GM18505 (cell line): ENCODE measurements at regions not wholly inside any gene's neighbourhood (a gene's known extent, or its start where the extent isn't known, plus 50 kb on each side); places are given as distances from the start of the nearest gene placed in this dataset.

Experiments
- ATAC-seq: cut with Tn5 transposase; IDR thresholded peaks from one replicate; pipeline ENCODE4 v1.9.1; 2021; ENCODE audit not compliant: unreplicated experiment
- POLR2A ChIP-seq: IDR thresholded peaks from 4 replicates; pipeline ENCODE4 v1.6.1; 2011; ENCODE audit warnings: borderline replicate concordance; ENCODE audit not compliant: insufficient read depth, insufficient read length; ENCODE audit errors: extremely low read depth

DNA sequence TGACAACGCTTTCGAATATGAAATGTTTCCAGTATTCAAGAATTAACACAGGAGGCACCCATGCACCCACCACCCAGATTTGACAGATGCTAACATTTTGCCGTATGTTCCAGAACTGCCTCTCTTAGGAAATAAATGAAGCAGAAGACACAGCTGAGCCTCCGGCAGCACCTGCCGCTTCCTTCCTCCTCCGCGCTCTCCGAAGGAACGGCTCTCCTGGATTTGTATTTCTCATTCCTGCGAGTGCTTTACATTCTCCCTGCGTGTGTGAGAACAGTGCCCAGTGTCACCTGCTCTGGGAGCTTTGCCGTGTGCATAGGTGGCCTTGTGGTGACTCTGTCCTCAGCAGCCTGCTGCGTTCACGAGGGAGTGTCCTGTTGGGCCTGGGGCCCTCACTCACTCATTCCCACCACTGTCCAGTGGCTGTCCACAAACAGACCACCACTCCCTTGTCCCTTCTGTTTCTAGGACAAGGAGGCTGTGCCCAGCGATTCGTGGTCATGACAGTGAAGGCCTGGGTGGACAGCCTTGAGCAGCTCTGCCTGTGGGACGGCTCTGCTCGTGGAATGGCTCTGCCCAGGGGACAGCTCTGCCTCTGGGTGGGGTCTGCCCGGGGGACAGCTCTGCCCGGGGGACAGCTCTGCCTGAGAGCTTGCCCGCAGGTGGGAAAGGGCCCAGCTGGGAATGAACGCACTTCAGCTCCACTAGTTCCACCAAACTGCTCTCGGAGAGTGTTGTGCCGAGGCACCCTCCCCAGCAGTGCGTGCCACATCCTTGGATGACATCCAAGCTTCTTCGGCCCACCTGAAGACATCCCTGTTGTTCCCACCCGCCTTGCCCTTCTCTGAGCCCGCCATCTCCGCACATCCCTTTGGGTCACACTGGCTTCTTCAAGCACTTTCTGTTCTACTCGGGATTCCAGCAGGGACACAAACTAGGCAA lies 170.5 kb upstream of the PPP1R26 start:
- ATAC-seq = no peak
- TF ChIP-seq POLR2A = no peak

DNA sequence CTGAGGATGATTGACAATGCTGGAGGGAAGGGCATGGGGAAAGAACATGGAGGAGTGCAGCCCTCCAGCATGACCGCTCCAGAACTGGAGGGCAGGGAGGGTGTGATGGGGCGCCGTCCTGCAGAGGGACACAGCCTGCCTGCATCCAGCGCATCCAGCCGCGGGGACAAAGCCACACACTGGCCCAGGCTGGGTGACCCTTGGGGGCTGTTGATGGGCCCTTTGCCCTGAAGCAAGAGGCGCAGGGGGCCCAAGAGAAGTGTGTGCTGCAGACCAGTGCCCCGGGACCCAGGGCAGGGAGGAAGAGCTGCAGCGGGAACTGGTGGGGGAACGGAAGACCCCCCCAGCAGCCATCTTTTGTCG lies 169.8 kb upstream of the PPP1R26 start:
- no peak for ATAC-seq
- TF ChIP-seq POLR2A = no peak

DNA sequence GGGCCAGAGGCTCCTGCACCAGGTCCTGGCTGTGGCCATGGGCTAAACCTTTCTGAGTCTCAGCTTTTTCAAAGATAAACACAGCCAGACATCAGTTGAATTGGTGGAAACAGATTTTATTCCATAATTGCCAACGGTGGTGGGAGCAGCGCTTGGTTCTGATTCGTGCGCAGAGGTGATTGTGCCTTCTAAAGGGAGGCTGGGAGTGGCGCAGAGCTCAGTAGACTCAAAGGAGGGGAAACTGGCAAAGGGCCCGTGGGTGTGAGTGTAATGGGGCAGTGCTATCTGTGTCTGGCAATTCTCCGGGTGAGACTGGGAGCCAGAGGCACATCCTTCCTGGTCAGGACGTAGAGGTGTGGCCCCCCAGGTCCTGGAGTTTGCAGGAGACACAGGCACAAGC lies 169.4 kb upstream of the PPP1R26 start:
- ATAC-seq = no peak
- TF ChIP-seq POLR2A = no peak

DNA sequence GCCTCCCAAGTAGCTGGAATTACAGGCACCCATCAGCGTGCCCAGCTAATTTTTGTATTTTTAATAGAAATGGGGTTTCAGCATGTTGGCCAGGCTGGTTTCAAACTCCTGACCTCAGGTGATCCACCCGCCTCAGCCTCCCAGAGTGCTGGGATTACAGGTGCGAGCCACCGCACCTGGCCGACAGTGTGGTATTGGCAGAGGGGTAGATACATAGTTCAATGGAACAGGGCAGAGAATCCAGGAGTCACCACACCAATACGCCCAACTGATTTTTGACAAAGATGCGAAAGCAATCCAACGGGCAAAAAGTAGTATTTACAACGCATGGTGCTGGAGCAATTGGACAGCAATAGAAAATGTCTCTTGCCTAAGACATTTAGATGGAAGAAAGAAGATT lies 164.0 kb upstream of the PPP1R26 start:
- no peak for ATAC-seq
- TF ChIP-seq POLR2A = no peak

DNA sequence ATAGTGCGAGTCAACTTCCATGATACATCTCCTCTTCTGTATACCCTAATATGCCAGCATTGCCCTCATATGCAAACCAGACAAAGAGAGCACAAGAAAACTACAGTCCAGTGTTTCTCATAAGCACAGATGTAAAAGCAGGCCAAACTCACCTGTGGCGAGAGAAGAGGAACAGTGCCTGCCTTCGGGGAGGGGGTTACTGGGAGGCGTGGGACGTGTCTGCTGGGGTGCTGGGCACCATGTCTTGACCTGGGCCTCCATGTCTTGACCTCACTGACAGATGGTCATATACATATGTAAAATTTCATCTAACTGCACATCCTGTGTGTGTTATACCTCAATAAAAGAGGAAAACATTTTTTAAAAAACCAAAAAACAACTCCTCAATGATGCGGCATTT lies 159.3 kb upstream of the PPP1R26 start:
- ATAC-seq = no peak
- no peak for TF ChIP-seq POLR2A

DNA sequence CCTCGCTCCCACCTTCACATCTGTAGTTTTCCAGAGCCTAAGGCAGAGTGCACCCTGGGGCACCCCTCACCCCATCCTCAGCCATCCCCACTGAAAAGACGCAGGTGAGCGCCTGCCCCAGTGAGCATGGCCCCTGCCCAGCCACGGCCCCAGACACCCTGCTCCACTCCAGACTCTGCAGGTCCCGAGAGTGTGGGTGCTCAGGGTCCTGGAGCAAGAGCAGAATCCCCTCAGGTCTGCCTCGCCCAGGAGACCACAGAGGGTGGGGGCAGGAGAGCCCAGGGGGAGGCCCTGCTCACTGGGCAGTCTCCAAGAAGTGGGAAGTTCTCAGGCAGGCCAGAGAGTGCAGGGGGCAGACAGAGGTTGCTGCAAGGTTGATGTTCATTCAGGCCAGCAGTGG lies 158.6 kb upstream of the PPP1R26 start:
- no peak for TF ChIP-seq POLR2A
- no peak for ATAC-seq

DNA sequence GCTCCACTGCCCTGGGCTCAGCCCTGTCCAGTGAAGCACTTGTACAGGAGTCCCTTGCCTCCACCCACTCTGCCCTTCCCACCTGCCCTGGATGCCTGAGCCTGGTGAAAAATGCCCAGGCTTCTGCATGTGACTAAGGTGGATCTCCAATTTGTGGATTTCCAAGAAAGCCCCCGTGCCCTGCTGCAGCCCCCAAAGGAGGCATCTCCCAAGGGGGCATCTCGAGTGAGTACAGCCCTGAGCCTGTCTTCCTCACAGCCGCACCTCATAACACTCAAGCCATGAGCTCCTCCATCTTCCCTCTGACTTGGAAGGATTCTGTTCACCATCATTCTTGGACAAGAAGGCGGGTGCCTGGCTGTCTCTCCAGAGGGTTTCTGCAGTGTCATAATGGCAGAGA lies 158.0 kb upstream of the PPP1R26 start:
- no peak for ATAC-seq
- TF ChIP-seq POLR2A = no peak

DNA sequence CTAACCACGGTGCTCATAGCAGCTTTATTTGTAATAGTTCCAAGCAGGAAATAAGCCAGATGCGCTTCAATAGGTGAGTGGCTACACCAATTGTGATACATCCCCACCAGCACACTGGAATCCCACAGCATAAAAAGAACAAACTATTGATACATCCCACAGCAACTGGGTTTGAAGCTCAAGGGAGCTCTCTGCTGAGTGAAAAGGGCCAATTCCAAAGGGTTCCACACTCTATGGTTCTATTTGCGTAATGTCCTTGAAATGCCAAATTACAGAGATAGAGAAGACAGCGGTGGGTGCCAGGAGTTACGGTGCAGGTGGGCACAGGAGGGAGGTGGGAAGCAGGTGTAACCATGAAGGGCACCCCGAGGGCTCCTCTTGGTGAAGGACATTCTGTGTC lies 155.3 kb upstream of the PPP1R26 start:
- no peak for TF ChIP-seq POLR2A
- no peak for ATAC-seq

DNA sequence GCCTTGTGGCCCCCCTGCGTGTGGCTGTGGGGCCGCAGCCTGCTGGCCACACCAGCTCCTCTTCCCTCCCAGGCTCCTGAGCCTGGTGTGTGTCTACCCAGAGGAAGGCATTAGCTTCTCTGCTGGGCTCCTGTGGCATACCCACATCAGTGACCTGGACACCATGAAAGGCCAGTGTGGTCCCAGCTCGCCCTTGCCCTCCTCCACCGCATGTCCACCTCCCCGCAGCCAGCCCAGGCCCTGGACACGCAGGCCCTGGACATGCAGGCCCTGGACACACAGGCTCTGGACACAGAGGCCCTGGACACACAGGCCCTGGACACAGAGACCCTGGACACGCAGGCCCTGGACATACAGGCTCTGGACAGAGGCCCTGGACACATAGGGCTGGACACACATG lies 153.4 kb upstream of the PPP1R26 start:
- no peak for ATAC-seq
- no peak for TF ChIP-seq POLR2A

DNA sequence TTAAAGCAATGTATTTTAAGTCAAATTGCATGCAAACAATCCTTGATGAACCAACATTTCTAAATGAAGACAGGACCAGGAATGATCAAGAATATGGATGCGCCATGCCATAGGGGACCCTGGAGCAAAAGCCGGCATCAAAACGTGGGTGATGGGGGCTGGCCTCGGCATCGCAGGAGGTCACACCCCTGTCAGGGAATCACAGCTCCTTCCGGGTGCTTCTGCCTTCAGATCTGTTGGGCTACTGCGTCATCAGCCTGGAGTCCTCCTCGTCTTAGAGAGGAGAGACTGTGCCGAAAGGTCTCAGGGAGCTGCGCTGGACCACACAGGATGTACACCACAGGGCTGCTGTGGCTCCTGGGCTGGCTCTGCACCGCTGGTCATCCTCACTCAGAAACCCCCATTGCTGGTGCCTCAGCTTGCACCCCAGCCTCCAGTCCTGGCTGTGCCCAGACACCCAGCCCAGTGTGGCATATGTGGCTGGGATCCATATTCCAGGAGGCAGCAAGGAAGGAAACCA lies 152.9 kb upstream of the PPP1R26 start:
- no peak for TF ChIP-seq POLR2A
- no peak for ATAC-seq

DNA sequence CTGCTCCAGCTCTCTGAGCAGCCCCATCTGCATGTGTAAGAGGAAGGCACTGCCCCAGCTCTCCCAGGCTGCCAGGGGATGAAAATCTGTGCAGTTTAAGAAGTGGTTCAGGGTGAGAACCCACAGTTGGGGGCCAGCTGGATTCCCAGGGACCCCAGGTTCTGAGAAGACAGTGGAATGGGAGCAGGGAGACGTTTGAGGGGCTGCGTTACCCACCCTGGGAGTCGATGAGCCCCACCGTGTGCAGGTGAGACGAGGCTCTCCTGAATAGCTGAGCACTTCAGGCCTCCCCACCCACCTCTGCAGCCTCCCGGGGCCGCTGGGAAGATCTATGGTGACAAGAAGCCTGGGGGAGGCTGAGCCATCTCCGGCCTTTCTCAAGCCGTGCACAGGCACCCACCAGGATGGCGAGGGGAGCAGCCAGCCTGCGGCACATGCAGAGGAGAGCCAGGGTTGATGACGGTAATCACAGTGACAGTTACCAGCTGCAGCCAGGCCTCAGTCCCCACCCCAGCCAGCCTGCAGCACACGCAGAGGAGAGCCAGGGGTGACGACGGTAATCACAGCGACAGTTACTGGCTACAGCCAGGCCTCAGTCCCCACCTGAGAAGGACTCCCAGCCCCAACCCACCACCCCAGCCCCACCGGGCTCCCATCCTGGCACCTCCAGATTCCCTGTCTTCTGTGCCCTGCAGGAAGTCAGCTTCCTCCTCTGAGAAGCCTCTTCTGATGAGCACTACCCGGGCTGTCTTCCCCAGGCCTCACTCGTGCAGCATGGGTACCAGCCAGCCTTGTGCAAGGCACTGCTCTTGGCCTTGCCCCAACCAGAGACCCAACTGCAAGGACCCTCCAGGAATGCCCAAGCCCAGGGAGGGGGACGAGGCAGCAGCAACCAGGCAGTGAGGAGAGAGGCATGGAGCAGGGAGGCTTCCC lies 150.8 kb upstream of the PPP1R26 start:
- ATAC-seq = no peak
- TF ChIP-seq POLR2A = no peak

DNA sequence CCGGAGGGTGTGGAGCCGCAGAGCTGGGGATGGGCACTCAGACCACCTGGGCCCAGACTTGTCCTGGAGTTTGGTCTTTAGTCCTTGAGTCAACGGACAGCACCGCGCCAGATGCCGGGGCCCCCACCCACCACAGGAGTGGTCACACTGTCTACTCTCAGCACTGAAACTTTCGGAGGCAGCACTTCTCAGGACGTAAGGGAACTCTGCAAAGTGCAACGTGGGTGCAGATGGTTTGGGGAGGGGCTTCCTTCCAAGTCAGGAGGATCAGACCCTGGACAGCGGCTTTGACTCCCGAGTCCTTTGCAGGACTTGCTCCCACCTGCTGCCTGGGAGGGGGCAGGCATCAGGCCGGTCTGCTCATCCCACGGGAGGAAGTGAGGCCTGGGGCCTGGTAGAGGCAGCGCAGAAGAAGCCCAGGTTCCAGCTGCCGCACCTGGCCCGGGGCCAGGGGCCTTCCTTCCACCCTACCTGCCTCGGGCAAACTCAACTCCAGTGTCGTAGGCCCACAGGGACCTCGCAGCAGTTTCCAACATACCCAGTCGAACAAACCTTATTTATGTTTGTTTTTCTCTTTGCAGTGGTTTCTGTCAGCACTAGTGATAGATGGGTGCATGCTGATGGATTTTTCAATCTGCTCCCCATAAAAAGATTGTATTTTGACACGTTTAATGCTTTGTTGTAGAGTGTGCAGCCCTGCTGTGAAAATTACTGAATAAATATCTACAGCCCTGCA lies 149.8 kb upstream of the PPP1R26 start:
- no peak for ATAC-seq
- no peak for TF ChIP-seq POLR2A

DNA sequence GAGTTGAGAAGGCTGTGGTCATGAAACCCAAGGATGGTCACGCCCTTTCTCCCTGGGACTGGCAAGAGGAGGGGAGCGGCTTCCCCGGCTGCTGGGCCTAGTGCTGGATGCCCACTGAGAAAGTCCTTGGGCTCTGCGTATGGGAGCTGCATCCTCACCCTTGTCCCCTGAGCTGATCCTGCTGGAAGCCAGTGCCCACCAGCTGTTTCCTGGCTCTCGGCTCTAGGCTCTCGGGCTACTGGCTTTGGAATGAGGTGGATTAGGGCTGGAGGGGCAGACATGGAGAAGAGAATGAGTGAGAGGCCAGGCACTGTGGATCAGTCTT lies 149.3 kb upstream of the PPP1R26 start:
- no peak for TF ChIP-seq POLR2A
- ATAC-seq = no peak
